ENCODE measurements at regions not wholly inside any gene's neighbourhood (a gene's known extent, or its start where the extent isn't known, plus 50 kb on each side); places are given as distances from the start of the nearest gene placed in this dataset.

DNA sequence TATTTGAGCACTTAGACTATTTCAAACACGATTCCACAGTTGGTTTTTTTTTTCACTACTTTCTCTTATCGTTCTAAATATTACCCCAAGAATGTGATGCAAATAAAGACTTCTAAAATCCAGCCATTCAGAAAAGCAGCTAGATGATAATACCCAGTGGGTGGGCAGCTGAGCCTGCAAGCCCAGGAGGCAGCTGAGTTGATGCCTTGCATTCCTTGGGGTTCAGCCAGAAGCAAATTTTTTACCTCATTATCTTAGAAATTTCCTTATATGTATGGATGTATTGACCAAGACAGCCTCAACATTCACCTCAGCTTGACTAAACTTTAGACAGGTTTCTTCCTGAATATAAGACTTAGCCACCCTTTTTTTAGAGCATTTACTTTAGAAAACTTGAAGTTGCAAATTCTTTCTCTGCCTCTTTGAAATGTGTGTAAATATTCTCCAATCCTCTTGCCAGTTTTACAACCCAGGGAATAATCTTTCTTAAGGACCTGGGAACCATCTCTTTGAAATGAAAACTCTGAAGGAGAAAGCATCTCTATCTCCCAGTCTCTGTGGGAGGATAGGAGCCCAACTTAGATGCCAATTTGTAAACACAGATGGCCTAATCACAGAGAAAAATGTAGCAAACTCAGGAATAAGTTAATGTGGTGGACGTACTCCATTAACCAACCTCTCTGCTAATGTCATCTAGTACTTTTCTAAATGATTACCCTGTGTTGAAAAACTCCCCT lies 52.2 kb upstream of the ANP32D start:
- Histone ChIP-seq H2AFZ (ENCODE audit: insufficient read depth, low read depth, low read length, poor library complexity, severe bottlenecking) (no peak overlapping the region), H3K4me3 (ENCODE audit: control extremely low read depth in 1 of 5, extremely low read depth in 1 of 5, insufficient read depth in 1 of 5, low read depth in 2 of 5, low read length in 4 of 5) (no peak overlapping the region), H3K27ac (ENCODE audit: low read length in 2 of 2) (no peak overlapping the region), H3K9ac (ENCODE audit: low read length) (no peak overlapping the region), H3K4me2 (replicated peaks; ENCODE audit: low read depth, low read length, poor library complexity, severe bottlenecking) (no peak overlapping the region), H3K79me2 (ENCODE audit: control insufficient read depth, insufficient read depth, low read length) (no peaks in the 10 kb centered on the region), H3K9me3 (ENCODE audit: control extremely low read depth in 1 of 3, control insufficient read depth in 2 of 3, insufficient read depth in 1 of 3, low read length in 2 of 3) (no peaks in the 10 kb centered on the region), H4K20me1 (ENCODE audit: control insufficient read depth, insufficient read depth, low read length, poor library complexity, severe bottlenecking) (no peaks in the 10 kb centered on the region), H3K4me1 (ENCODE audit: control insufficient read depth in 2 of 2, insufficient read depth in 2 of 2, low read length in 2 of 2) (no peaks in the 10 kb centered on the region), H3K27me3 (replicated peaks in 1 of 4; ENCODE audit: control extremely low read depth in 1 of 4, control insufficient read depth in 3 of 4, insufficient read depth in 4 of 4, low read length in 3 of 4) (peaks cover 0 to 3% (median 0%) of the 10 kb centered on the region in 4 experiments), H3K36me3 (replicated peaks in 1 of 2; ENCODE audit: control extremely low read depth in 1 of 2, control insufficient read depth in 1 of 2, extremely low read depth in 1 of 2, insufficient read depth in 2 of 2, low read length in 1 of 2) (no peaks in the 10 kb centered on the region)
- ATAC-seq (ENCODE audit: low read depth) (no peak), DNase-seq (no peak)
- no peak for TF ChIP-seq EZH2 (IDR thresholded peaks at IDR 0.05; ENCODE audit: borderline replicate concordance, insufficient read depth, low read depth, low read length, poor library complexity, severe bottlenecking)
- TF ChIP-seq, protein P1, sequence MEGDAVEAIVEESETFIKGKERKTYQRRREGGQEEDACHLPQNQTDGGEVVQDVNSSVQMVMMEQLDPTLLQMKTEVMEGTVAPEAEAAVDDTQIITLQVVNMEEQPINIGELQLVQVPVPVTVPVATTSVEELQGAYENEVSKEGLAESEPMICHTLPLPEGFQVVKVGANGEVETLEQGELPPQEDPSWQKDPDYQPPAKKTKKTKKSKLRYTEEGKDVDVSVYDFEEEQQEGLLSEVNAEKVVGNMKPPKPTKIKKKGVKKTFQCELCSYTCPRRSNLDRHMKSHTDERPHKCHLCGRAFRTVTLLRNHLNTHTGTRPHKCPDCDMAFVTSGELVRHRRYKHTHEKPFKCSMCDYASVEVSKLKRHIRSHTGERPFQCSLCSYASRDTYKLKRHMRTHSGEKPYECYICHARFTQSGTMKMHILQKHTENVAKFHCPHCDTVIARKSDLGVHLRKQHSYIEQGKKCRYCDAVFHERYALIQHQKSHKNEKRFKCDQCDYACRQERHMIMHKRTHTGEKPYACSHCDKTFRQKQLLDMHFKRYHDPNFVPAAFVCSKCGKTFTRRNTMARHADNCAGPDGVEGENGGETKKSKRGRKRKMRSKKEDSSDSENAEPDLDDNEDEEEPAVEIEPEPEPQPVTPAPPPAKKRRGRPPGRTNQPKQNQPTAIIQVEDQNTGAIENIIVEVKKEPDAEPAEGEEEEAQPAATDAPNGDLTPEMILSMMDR (IDR thresholded peaks at IDR 0.05) = no peak
- POLR2A ChIA-PET = no interaction called here
- intact Hi-C loops (cut with micrococcal nuclease) = no loop called here
- Mint-ChIP-seq H3K27me3 (peaks cover 29% of the 10 kb centered on the region), H3K9me3 (ENCODE audit: insufficient read depth) (peaks cover 2% of the 10 kb centered on the region), H3K4me1 (no peaks in the 10 kb centered on the region), H3K4me3 (no peak overlapping the region), H3K27ac (no peak overlapping the region)
- 20% methylated on average over 1 of the region's 3 CpGs for WGBS (ENCODE audit: insufficient coverage)
- CTCF ChIA-PET = no interaction called here

DNA sequence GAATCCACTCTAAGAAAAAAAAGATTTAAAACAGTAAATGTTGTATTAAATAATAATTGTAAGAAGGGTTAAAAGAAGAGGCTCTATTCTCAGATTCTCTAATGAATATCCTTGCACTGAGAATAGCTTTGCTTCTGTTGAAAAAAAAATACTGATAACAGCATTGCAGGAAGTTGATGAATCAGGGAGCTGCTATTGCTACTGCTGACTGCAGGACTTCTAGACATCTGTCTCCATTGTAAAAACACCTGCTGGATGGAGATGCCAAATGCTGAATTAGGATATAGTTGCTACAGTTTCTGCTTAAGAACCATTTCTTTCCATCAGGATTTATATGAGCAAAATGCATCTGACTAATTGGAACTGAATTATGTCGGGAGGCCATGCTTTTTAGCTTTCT lies 50.3 kb upstream of the ANP32D start:
- peaks cover 25% of the 10 kb centered on the region for H3K27me3 Mint-ChIP-seq
- POLR2A ChIA-PET = no interaction called here
- ATAC-seq (ENCODE audit: low read depth) = no peak

More for the DNA sequence above, 50.3 kb upstream of the ANP32D start:
- no peaks in the 10 kb centered on the region for H4K20me1 ChIP-seq (ENCODE audit: control insufficient read depth, insufficient read depth, low read length, poor library complexity, severe bottlenecking)
- H2AFZ ChIP-seq (ENCODE audit: insufficient read depth, low read depth, low read length, poor library complexity, severe bottlenecking) = no peak overlapping the region
- WGBS (ENCODE audit: insufficient coverage) = no CpG with 5 or more reads among the region's 1 CpG
- no peak overlapping the region for H3K4me3 Mint-ChIP-seq
- H3K9ac ChIP-seq (ENCODE audit: low read length) = no peak overlapping the region
- H3K4me3 ChIP-seq (ENCODE audit: control extremely low read depth in 1 of 5, extremely low read depth in 1 of 5, insufficient read depth in 1 of 5, low read depth in 2 of 5, low read length in 4 of 5) = no peak overlapping the region
- no peaks in the 10 kb centered on the region for H3K36me3 ChIP-seq (replicated peaks in 1 of 2; ENCODE audit: control extremely low read depth in 1 of 2, control insufficient read depth in 1 of 2, extremely low read depth in 1 of 2, insufficient read depth in 2 of 2, low read length in 1 of 2)
- peaks cover 2% of the 10 kb centered on the region for H3K9me3 Mint-ChIP-seq (ENCODE audit: insufficient read depth)
- no peak for TF ChIP-seq EZH2 (IDR thresholded peaks at IDR 0.05; ENCODE audit: borderline replicate concordance, insufficient read depth, low read depth, low read length, poor library complexity, severe bottlenecking)
- TF ChIP-seq, protein P1 (IDR thresholded peaks at IDR 0.05) = no peak
- intact Hi-C loops (cut with micrococcal nuclease) = no loop called here
- no peaks in the 10 kb centered on the region for H3K9me3 ChIP-seq (ENCODE audit: control extremely low read depth in 1 of 3, control insufficient read depth in 2 of 3, insufficient read depth in 1 of 3, low read length in 2 of 3)
- no peak overlapping the region for H3K27ac Mint-ChIP-seq
- no peaks in the 10 kb centered on the region for H3K4me1 ChIP-seq (ENCODE audit: control insufficient read depth in 2 of 2, insufficient read depth in 2 of 2, low read length in 2 of 2)
- H3K4me2 ChIP-seq (replicated peaks; ENCODE audit: low read depth, low read length, poor library complexity, severe bottlenecking) = no peak overlapping the region
- H3K27ac ChIP-seq (ENCODE audit: low read length in 2 of 2) = no peak overlapping the region
- H3K79me2 ChIP-seq (ENCODE audit: control insufficient read depth, insufficient read depth, low read length) = no peaks in the 10 kb centered on the region
- H3K27me3 ChIP-seq (replicated peaks in 1 of 4; ENCODE audit: control extremely low read depth in 1 of 4, control insufficient read depth in 3 of 4, insufficient read depth in 4 of 4, low read length in 3 of 4) = peaks cover 0 to 7% (median 2%) of the 10 kb centered on the region in 4 experiments
- no peaks in the 10 kb centered on the region for H3K4me1 Mint-ChIP-seq
- CTCF ChIA-PET = no interaction called here
- no peak for DNase-seq
